HG02981 (cell line): ENCODE measurements at regions not wholly inside any gene's neighbourhood (a gene's known extent, or its start where the extent isn't known, plus 50 kb on each side); places are given as distances from the start of the nearest gene placed in this dataset.
"Not testable (repeated sequence)": the region's sequence is repeated elsewhere in the genome, so short reads cannot be mapped to it uniquely, and the experiment has no call there.

Experiments
- ATAC-seq: cut with Tn5 transposase; IDR thresholded peaks from one replicate; pipeline ENCODE4 v1.9.1; 2021; ENCODE audit warnings: mild to moderate bottlenecking, moderate library complexity; ENCODE audit not compliant: unreplicated experiment

GRCh38 chr12:25787701-25788100 lies 170.8 kb upstream of the RASSF8 start:
- ATAC-seq: no peak

GRCh38 chr12:25788707-25789442 lies 169.6 kb upstream of the RASSF8 start:
- no peak for ATAC-seq

- ATAC-seq: no peak
These were observed 168.9 kb upstream of the RASSF8 start for GRCh38 chr12:25789541-25789944.

DNA sequence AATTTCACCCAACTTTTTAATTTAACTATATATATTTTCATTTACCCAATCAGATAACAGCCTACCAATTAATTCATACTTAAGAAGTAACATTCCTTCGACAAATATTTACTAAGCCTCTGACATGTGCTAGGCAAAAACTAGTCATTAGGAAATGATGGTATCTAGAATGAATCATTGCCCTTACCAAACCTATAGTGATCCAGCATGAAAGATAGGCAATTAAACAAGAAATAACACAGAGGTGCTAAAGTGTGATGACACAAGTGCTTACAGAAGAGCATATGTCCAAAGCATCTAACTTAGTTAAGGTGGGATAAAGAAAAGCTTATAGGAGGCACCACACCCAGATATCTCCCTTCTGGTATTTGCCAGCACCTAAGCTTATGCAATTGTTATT lies 166.5 kb upstream of the RASSF8 start:
- ATAC-seq: no peak

- ATAC-seq: no peak
These were observed 165.3 kb upstream of the RASSF8 start for GRCh38 chr12:25793196-25793595.

GRCh38 chr12:25794571-25794970 lies 163.9 kb upstream of the RASSF8 start:
- ATAC-seq: no peak

- no peak for ATAC-seq
These were observed 161.9 kb upstream of the RASSF8 start for GRCh38 chr12:25796523-25797000.

GRCh38 chr12:25797386-25797785 lies 161.1 kb upstream of the RASSF8 start:
- no peak for ATAC-seq

- ATAC-seq: no peak
These were observed 160.5 kb upstream of the RASSF8 start for GRCh38 chr12:25797949-25798348.

DNA sequence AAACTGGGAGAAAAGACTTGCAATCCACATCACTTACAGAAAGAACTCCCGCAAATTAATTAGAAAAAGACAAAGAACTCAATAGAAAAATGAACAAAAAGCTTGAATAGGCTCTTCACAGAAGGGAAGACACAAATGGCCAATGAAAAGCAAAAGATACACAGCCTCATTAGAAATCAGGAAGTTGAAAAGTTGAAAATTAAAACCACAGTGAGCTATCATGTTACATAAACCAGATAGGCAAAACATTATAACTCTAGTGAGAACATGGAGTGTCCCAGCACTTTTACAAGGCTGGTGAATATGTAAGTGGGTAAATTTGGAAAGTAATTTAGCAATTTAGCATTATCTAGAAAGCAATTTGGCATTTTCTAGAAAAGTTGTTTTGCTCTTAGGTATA lies 158.4 kb upstream of the RASSF8 start:
- no peak for ATAC-seq

GRCh38 chr12:25801734-25802133 lies 156.7 kb upstream of the RASSF8 start:
- no peak for ATAC-seq

DNA sequence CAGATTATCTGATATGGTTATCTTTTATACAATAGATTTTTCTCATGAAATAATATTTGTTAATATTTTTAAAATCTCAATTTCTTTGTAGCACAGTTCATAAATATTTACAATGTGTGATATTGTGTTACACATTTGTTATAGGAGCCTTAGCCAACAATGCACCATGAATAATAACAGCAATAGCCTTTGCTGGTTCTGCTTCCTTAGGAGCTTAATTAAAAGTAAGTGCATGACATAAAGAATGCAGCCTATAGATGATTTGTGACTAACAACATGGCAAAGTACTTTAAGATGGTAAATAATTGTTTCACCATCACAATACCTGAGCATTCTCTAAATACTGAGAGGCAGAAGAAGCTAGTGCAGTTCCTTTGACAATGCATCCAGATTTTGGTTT lies 156.3 kb upstream of the RASSF8 start:
- ATAC-seq: no peak

- ATAC-seq: not testable (repeated sequence)
These were observed 155.3 kb upstream of the RASSF8 start for GRCh38 chr12:25803029-25803664.

DNA sequence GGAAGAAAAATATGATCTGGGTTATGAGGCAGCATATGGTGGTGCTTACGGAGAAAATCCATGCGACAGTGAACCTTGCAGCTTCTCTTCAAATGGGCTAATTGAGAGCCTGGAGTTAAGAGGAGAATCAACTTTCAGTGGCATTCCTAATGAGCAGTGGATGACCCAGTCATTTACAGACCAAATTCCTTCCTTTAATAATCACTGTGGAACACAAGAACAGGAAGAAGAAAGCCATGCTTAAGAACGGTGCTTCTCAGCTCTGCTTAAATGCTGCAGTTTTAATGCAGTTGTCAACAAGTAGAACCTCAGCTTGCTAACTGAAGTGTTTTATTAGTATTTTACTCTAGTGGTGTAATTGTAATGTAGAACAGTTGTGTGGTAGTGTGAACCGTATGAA lies 154.2 kb upstream of the RASSF8 start:
- ATAC-seq: not testable (repeated sequence)

DNA sequence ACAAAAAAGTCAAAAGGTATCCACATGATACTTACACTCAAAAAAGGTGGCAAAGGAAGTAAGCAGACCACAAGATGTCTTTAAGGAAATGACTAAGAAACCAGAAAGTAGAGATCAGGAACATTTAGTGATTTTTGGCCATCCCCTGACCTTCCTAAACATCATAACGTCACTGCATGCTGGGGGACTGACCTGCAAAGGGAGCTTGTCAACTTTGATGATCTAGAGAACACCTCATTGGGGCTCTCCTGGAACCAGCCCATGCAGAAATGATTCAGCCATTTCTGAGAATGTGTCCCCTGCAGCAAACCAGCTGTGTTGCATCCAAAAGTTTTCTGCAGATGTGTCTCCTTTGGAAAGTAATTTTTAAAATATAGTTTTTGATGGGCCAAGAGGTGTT lies 152.2 kb upstream of the RASSF8 start:
- no peak for ATAC-seq

- no peak for ATAC-seq
These were observed 149.9 kb upstream of the RASSF8 start for GRCh38 chr12:25808604-25809003.

GRCh38 chr12:25810683-25811082 lies 147.8 kb upstream of the RASSF8 start:
- no peak for ATAC-seq

DNA sequence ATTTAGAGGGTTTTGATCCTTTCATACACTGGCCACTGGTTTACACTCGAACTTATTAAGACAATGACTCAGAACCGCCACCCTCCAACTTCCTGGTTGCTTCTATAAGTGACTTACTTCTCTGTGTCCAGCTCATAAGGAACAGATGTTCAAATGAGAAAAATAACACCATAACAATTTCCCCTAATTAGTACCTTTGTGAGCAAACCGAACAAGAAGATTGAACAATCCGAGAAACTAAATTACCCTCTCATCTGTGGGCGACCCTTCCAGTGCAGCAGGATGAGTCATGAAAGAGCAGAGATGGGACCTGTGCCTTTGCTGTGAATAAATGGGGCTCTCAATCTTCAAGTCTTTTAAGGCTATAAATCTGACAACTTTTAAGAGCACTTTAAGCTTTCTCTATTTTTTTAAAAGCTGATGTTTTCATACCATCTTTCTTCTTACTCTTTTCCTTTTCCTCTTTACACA lies 146.8 kb upstream of the RASSF8 start:
- ATAC-seq: no peak

- no peak for ATAC-seq
These were observed 146.2 kb upstream of the RASSF8 start for GRCh38 chr12:25812295-25812694.

- no peak for ATAC-seq
These were observed 144.6 kb upstream of the RASSF8 start for GRCh38 chr12:25813843-25814242.

DNA sequence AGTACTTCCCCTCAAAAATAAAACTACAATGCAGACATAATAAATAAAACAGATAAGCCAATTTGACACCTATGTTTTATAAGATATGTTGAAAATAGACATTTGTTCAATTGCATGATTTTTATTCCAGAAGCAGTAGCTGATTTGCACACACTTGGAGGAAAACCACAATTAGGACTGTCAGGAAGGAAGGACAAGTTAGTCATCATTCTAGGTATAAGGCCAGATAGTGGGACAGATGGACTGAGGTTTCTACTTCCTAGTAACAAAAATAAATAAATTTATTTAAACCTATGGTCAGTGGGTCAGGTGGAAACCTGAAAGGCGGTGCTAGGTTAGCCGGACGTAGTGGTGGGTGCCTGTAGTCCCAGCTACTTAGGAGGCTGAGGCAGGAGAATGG lies 141.8 kb upstream of the RASSF8 start:
- ATAC-seq: no peak

GRCh38 chr12:25817166-25817565 lies 141.3 kb upstream of the RASSF8 start:
- no peak for ATAC-seq
